Neural progenitor cell (in vitro differentiated cells): ENCODE measurements at regions not wholly inside any gene's neighbourhood (a gene's known extent, or its start where the extent isn't known, plus 50 kb on each side); places are given as distances from the start of the nearest gene placed in this dataset.

Experiments
- CTCF ChIP-seq: fragments of 200-600 bp; sonication (generic); IDR thresholded peaks from 2 replicates; pipeline ENCODE4 v1.5.1; 2017; ENCODE audit warnings: antibody characterized with exemption, mild to moderate bottlenecking
- EZH2 ChIP-seq: fragments of 200-600 bp; sonication (generic); IDR thresholded peaks from 2 replicates; pipeline ENCODE4 v1.6.1; 2017; ENCODE audit warnings: antibody characterized with exemption, mild to moderate bottlenecking, moderate library complexity
- EZH2phosphoT487 ChIP-seq: fragments of 200-600 bp; sonication (generic); IDR thresholded peaks from 2 replicates; pipeline ENCODE4 v1.6.1; 2017; ENCODE audit warnings: antibody characterized with exemption

GRCh38 chr3:17909714-17910113 lies 167.3 kb upstream of the TBC1D5 start:
- TF ChIP-seq CTCF: no peak
- no peak for TF ChIP-seq EZH2phosphoT487
- no peak for TF ChIP-seq EZH2
